Activated T-cell treated with anti-CD3 and anti-CD28 coated beads, Interleukin-2, amount 50 U/mL, for 72 hours (primary cell): ENCODE measurements at regions not wholly inside any gene's neighbourhood (a gene's known extent, or its start where the extent isn't known, plus 50 kb on each side); places are given as distances from the start of the nearest gene placed in this dataset.

Experiments
- ATAC-seq, 2 donors: fragments of 150-1000 bp; cut with Tn5 transposase; replicated peaks in 1 of 2; 2 replicates each; pipeline ENCODE4 v1.10.0; 2021; ENCODE audit warnings: moderate library complexity in 2 of 2, mild to moderate bottlenecking in 1 of 2
- DNase-seq, 2 donors: peaks; one replicate each; pipeline ENCODE4 v3.0.0; 2021 to 2022; ENCODE audit warnings: mixed read lengths in 1 of 2
- H3K27ac Mint-ChIP-seq: one replicate; pipeline ENCODE4 v1.8.0; 2022; ENCODE audit warnings: mild to moderate bottlenecking, moderate library complexity, mixed read lengths
- H3K27me3 Mint-ChIP-seq: one replicate; pipeline ENCODE4 v1.8.0; 2022; ENCODE audit warnings: low read depth, mixed read lengths
- H3K36me3 Mint-ChIP-seq, 2 donors: one replicate each; pipeline ENCODE4 v1.8.0; 2022; ENCODE audit warnings: mixed read lengths in 2 of 2, mild to moderate bottlenecking in 1 of 2; ENCODE audit not compliant: insufficient read depth in 2 of 2
- H3K4me1 Mint-ChIP-seq: one replicate; pipeline ENCODE4 v1.8.0; 2022; ENCODE audit warnings: low read depth, mixed read lengths
- H3K4me3 Mint-ChIP-seq, 2 donors: one replicate each; pipeline ENCODE4 v1.8.0; 2022; ENCODE audit warnings: mild to moderate bottlenecking in 2 of 2, mixed read lengths in 2 of 2, moderate library complexity in 2 of 2
- H3K9me3 Mint-ChIP-seq, 2 donors: one replicate each; pipeline ENCODE4 v1.8.0; 2022; ENCODE audit warnings: mixed read lengths in 2 of 2

GRCh38 chr10:31138026-31138553 is 106.4 kb upstream of the ZNF438 start:
- H3K27me3 Mint-ChIP-seq, result no peaks in the 10 kb centered on the region
- no peak for ATAC-seq
- DNase-seq, result no peak
- no peak overlapping the region for H3K4me3 Mint-ChIP-seq
- H3K9me3 Mint-ChIP-seq, result no peaks in the 10 kb centered on the region
- peaks cover 39% of the 10 kb centered on the region for H3K4me1 Mint-ChIP-seq
- no peaks in the 10 kb centered on the region for H3K36me3 Mint-ChIP-seq
- H3K27ac Mint-ChIP-seq, result no peak overlapping the region

GRCh38 chr10:31139497-31139896 is 107.8 kb upstream of the ZNF438 start:
- H3K9me3 Mint-ChIP-seq, result no peaks in the 10 kb centered on the region
- no peak for ATAC-seq
- no peak for DNase-seq
- H3K27ac Mint-ChIP-seq, result no peak overlapping the region
- no peak overlapping the region for H3K4me3 Mint-ChIP-seq
- H3K4me1 Mint-ChIP-seq, result peaks cover 38% of the 10 kb centered on the region
- no peaks in the 10 kb centered on the region for H3K36me3 Mint-ChIP-seq
- H3K27me3 Mint-ChIP-seq, result no peaks in the 10 kb centered on the region

- Mint-ChIP-seq H3K4me3 (no peak overlapping the region), H3K27ac (no peak overlapping the region), H3K36me3 (no peaks in the 10 kb centered on the region), H3K4me1 (peaks cover 29% of the 10 kb centered on the region), H3K27me3 (no peaks in the 10 kb centered on the region), H3K9me3 (no peaks in the 10 kb centered on the region)
- ATAC-seq, result no peak
- DNase-seq, result no peak
Measured at GRCh38 chr10:31140716-31141115, 109.1 kb upstream of the ZNF438 start.

DNA sequence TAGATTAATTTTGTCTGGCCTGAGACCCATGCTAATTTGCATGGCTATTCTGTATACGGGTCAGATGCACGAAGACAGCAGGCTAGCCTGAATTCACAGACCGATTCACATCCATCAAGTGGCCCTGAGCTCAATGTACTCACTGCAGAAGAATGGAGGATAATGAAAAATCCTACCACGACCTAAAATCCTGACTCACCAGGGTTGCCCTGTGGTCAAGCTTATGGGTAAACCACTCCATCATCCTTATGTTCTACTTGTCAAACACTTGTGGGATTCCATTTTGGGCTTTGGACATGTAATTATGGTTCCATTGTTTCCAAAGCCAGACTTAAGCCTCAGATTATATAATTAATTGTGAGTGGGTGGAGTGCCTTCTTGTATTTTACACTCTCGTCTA is 110.4 kb upstream of the ZNF438 start:
- Mint-ChIP-seq H3K9me3 (no peaks in the 10 kb centered on the region), H3K4me3 (no peak overlapping the region), H3K4me1 (peaks cover 29% of the 10 kb centered on the region), H3K27me3 (no peaks in the 10 kb centered on the region), H3K36me3 (no peaks in the 10 kb centered on the region), H3K27ac (no peak overlapping the region)
- DNase-seq (no peak), ATAC-seq (no peak)

DNA sequence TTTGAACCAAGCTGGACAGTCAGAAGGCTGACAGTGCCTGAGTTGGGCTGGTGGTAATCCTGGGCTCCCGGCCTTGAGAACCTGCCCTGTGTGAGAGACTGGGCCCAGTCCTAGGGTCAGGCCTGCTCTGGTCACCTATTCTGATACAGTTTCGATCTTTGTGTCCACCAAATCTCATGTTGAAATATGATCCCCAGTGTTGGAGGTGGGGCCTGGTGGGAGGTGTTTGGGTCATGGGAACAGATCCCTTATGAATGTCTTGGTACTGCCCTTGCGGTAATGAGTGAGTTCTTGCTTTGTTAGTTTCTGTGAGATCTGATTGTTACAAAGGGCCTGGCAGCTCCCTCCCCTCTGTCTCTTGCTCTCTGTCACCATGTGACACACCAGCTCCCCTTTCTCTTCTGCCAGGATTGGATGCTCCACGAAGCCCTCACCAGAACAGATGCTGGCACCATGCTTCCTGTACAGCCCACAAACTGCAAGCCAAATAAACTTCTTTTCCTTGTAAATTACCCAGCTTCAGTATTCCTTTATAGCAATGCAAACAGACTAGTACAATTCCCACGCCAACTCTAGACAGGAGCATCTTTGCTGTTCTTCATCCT is 111.8 kb upstream of the ZNF438 start:
- no peaks in the 10 kb centered on the region for H3K9me3 Mint-ChIP-seq
- H3K27me3 Mint-ChIP-seq, result no peaks in the 10 kb centered on the region
- ATAC-seq (no peak), DNase-seq (no peak)
- peaks cover 31% of the 10 kb centered on the region for H3K4me1 Mint-ChIP-seq
- no peaks in the 10 kb centered on the region for H3K36me3 Mint-ChIP-seq
- H3K27ac Mint-ChIP-seq, result no peak overlapping the region
- H3K4me3 Mint-ChIP-seq, result no peak overlapping the region

DNA sequence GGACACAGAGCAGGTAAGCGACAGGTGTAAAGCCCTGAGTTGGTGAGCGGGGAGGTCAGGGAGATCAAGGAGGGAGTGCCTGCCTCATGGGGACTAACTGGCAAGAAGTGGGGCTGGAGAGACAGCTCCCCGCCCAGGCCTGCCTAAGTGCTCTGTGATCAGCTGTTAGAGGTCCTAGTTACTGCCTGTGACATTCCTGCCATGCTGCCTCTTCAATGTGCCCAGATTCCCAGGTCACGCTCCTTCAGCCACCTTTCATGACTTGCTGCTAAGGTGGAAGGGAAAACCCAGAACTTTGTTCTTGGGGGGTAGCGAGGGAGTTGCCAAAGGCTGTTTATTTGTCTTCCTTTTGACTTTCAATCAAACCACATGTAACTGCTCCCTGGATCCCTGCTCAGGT is 114.3 kb upstream of the ZNF438 start:
- Mint-ChIP-seq H3K27me3 (no peaks in the 10 kb centered on the region), H3K27ac (no peak overlapping the region), H3K4me1 (peaks cover 31% of the 10 kb centered on the region), H3K4me3 (peak overlapping the region in 1 of 2 donors; percentile 82), H3K36me3 (no peaks in the 10 kb centered on the region), H3K9me3 (no peaks in the 10 kb centered on the region)
- no peak for DNase-seq
- ATAC-seq, result no peak

DNA sequence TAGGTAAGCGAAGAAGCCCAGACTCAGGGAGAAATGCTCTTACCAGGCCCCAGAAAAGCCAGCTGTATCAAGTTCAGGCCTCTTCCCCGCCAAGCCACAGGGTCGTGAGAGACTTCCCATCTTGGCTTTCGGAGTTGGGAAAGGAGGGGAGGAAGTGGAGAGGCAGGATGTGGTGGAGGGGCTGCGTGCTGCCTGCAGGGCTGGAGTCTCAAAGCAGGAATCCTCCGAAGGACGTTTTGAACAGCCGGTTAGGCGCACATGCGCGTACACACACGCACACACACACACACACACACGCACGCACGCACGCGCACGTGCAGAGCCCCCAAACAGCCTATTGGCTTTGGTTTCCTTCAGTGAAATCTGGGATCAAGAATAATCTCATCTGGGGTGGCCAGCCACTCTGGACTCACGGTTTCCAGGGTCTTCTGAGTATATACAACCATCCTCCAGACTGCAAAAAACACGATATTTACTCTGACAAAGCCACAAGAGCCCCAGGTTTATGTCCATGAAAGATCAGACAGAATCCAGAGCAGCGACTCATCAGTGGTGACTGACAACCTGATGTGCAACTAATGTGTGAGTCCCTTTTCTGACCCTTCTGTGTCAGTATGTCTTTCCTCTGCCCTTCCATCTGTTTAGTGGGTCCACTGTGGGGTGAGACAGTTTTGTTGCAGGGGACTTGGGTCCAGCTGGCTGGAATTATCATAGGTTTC is 115.0 kb upstream of the ZNF438 start:
- Mint-ChIP-seq H3K4me1 (peaks cover 31% of the 10 kb centered on the region), H3K27me3 (no peaks in the 10 kb centered on the region), H3K36me3 (no peaks in the 10 kb centered on the region), H3K4me3 (peak overlapping the region; percentile 35 to 82), H3K27ac (no peak overlapping the region), H3K9me3 (no peaks in the 10 kb centered on the region)
- ATAC-seq (peak; percentile 79 to 82), DNase-seq (peak; percentile 37 to 44)

- peaks cover 31% of the 10 kb centered on the region for H3K4me1 Mint-ChIP-seq
- no peaks in the 10 kb centered on the region for H3K9me3 Mint-ChIP-seq
- peak overlapping the region; percentile 35 for H3K27ac Mint-ChIP-seq
- H3K4me3 Mint-ChIP-seq, result peak overlapping the region; percentile 35 to 82
- ATAC-seq (peak; percentile 88 to 92), DNase-seq (no peak)
- no peaks in the 10 kb centered on the region for H3K36me3 Mint-ChIP-seq
- H3K27me3 Mint-ChIP-seq, result no peaks in the 10 kb centered on the region
Measured at GRCh38 chr10:31147210-31147608, 115.5 kb upstream of the ZNF438 start.

DNA sequence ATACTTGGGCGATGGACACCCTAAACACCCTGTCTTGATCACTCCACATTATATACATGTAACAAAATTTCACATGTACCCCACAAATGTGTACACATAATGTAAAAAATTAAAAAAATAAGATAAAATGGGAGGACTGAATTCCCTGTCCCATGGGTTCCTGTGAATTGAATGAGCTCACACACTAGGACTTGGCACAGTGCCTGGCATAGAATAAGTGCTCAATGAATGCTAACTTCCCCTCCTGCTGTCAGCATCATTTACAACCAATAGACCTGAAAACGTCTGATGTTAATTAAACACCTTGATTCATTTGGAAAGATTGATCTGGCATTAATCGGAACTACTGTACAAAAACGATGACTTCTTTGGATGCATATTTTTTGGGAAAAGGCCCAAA is 117.3 kb upstream of the ZNF438 start:
- H3K27me3 Mint-ChIP-seq, result no peaks in the 10 kb centered on the region
- H3K4me3 Mint-ChIP-seq, result no peak overlapping the region
- no peak for DNase-seq
- no peak overlapping the region for H3K27ac Mint-ChIP-seq
- peaks cover under 1% of the 10 kb centered on the region in 2 donors for H3K9me3 Mint-ChIP-seq
- peaks cover 0 to under 1% of the 10 kb centered on the region in 2 donors for H3K36me3 Mint-ChIP-seq
- H3K4me1 Mint-ChIP-seq, result peaks cover 26% of the 10 kb centered on the region
- no peak for ATAC-seq

DNA sequence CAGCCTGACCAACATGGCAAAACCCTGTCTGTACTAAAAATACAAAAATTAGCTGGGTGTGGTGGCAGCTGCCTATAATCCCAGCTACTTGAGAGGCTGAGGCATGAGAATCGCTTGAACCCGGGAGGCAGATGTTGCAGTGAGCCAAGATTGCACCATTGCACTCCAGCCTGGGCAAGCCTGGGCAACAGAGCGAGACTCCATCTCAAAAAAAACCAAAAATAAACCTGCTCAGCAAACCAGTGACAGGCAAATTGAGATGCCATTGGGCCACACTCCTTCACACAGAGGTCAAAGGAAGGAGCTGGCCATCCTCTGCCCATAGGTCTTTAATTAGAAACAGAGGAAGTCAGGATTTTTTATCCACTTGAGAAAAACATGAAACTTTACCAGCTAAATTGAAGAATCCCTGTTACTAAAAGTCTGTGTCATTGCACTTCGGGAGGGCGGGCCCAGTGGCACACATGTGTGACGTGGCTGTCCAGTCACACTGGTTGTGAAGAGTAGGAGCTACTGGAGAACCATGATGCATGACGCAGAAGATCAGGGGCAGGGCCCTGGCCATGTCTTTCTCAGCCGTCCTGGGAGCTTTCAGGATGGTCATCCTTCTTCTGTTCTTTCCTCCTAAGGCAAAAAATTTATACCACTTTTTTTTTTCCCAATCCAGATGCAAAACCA is 118.3 kb upstream of the ZNF438 start:
- Mint-ChIP-seq H3K9me3 (peaks cover 1 to 2% of the 10 kb centered on the region in 2 donors), H3K4me3 (no peak overlapping the region), H3K4me1 (peaks cover 25% of the 10 kb centered on the region), H3K27me3 (no peaks in the 10 kb centered on the region), H3K36me3 (peaks cover 0 to 1% of the 10 kb centered on the region in 2 donors), H3K27ac (no peak overlapping the region)
- DNase-seq, result no peak
- ATAC-seq, result no peak

DNA sequence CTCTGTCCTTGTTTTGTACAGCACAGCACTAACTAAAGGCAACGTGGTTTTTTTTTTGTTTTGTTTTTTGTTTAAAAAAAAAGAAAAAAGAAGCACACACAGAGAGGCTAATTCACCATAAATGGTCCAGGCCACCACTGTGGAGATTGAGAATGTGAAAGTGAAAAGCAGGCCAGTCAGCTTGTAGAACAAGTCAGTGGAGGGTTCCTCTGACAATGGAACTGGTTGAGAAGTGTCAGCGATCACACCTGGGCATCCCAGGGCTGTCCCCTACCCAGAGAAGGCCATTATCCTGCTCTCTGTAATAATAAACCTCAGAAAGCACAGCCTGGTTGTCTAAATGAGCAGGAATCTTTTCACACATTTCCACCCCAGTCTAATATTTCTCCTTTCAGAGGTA is 119.6 kb upstream of the ZNF438 start:
- Mint-ChIP-seq H3K9me3 (peaks cover 1 to 2% of the 10 kb centered on the region in 2 donors), H3K4me3 (no peak overlapping the region), H3K4me1 (peaks cover 16% of the 10 kb centered on the region), H3K36me3 (peaks cover 0 to 1% of the 10 kb centered on the region in 2 donors), H3K27ac (no peak overlapping the region), H3K27me3 (no peaks in the 10 kb centered on the region)
- no peak for ATAC-seq
- no peak for DNase-seq

- ATAC-seq (no peak), DNase-seq (no peak)
- no peaks in the 10 kb centered on the region for H3K27me3 Mint-ChIP-seq
- H3K4me3 Mint-ChIP-seq, result no peak overlapping the region
- peaks cover 3% of the 10 kb centered on the region for H3K4me1 Mint-ChIP-seq
- no peak overlapping the region for H3K27ac Mint-ChIP-seq
- peaks cover 1 to 2% of the 10 kb centered on the region in 2 donors for H3K9me3 Mint-ChIP-seq
- H3K36me3 Mint-ChIP-seq, result peaks cover 0 to 1% of the 10 kb centered on the region in 2 donors
Measured at GRCh38 chr10:31152421-31153135, 120.9 kb upstream of the ZNF438 start.

DNA sequence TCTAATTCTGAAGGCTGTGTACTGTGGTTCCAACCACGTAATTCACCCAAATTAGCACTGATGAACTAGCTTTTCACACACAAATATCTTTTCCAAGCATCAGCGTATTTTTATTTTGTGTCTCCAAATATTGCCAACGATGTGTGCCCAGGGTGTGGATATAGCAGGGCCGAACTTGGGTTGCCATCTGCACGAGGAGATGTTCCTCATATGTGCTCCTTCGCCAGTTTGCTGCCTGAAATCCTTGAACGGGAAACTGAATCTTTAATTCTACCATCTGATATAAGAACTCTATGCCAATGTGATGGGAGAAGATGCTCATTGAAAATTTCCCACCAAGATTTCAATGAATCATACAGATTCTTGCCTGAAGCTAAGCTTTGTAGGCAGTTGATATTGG is 121.5 kb upstream of the ZNF438 start:
- Mint-ChIP-seq H3K27ac (no peak overlapping the region), H3K4me3 (no peak overlapping the region), H3K9me3 (peaks cover 1 to 2% of the 10 kb centered on the region in 2 donors), H3K27me3 (no peaks in the 10 kb centered on the region), H3K4me1 (no peaks in the 10 kb centered on the region), H3K36me3 (peaks cover 0 to 1% of the 10 kb centered on the region in 2 donors)
- ATAC-seq (no peak), DNase-seq (no peak)
